ENCODE measurements at regions not wholly inside any gene's neighbourhood (a gene's known extent, or its start where the extent isn't known, plus 50 kb on each side); places are given as distances from the start of the nearest gene placed in this dataset.
"Not testable (repeated sequence)": the region's sequence is repeated elsewhere in the genome, so short reads cannot be mapped to it uniquely, and the experiment has no call there.

DNA sequence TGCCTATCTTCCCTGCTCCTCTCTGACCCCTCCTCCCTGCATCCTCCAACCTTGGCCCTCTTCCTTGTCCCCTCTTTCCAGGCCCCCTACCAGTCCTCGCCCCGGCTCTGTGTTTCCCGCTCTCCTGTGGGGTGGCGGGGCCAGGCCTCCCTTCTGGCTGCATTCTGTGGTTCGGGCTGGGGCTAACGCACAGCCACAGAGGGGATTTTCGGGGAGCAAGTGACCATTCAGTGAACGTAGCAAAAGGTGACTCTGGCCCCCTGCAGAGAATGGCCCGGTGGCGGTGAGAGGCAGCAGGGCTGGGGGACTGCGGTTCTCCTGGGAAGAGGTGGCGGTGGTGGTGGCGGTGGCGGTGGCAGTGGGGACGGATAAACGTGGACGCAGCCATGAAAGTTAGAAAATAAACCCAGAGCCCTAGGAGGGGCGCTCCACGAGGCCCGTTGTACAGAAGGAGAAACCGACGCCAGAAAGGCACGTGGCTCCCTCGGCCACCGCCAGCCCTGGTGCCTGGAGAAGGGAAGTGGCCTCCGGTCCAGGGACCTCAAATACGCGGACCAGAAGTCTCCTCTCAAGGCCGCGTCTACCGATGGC, 269.6 kb downstream of the ADGRD1 start:
- Histone ChIP-seq H3K27me3 (ENCODE audit: insufficient read depth, low read length) (no peaks in the 10 kb centered on the region), H3K4me1 (ENCODE audit: control insufficient read depth, insufficient read depth, low read length, unreplicated experiment) (no peaks in the 10 kb centered on the region), H2AFZ (ENCODE audit: low read length, unreplicated experiment) (no peak overlapping the region), H3K36me3 (ENCODE audit: insufficient read depth, low read length) (no peaks in the 10 kb centered on the region), H3K79me2 (ENCODE audit: control insufficient read depth, insufficient read depth, low read length, unreplicated experiment) (no peaks in the 10 kb centered on the region), H3K27ac (ENCODE audit: low read depth, low read length) (no peak overlapping the region), H3K4me3 (ENCODE audit: low read depth, low read length) (no peak overlapping the region)

DNA sequence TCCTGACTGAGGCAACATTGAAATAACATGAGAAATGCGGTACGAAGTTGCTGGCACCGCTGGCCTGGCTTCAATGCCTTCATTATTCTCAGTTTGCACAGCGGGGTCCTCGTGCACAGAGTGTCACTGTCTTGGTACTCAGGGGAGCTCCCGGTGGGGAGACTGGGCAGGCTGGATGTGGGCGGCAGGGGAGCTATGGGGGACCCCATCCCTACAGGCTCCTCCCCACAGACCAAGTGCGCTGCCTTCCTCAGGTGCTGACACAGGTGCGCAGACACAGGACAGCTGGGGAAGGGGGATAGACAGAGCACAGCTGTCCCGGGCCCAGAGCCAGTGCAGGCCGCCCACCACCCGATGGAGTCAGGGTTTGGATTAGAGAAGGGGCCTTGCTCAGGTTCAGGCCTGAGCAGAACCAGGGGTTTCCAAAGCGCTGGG, 270.1 kb downstream of the ADGRD1 start:
- H2AFZ ChIP-seq (ENCODE audit: low read length, unreplicated experiment), result no peak overlapping the region
- no peaks in the 10 kb centered on the region for H3K27me3 ChIP-seq (ENCODE audit: insufficient read depth, low read length)
- no peaks in the 10 kb centered on the region for H3K4me1 ChIP-seq (ENCODE audit: control insufficient read depth, insufficient read depth, low read length, unreplicated experiment)
- no peak overlapping the region for H3K4me3 ChIP-seq (ENCODE audit: low read depth, low read length)
- H3K36me3 ChIP-seq (ENCODE audit: insufficient read depth, low read length), result no peaks in the 10 kb centered on the region
- H3K27ac ChIP-seq (ENCODE audit: low read depth, low read length), result no peak overlapping the region
- no peaks in the 10 kb centered on the region for H3K79me2 ChIP-seq (ENCODE audit: control insufficient read depth, insufficient read depth, low read length, unreplicated experiment)

DNA sequence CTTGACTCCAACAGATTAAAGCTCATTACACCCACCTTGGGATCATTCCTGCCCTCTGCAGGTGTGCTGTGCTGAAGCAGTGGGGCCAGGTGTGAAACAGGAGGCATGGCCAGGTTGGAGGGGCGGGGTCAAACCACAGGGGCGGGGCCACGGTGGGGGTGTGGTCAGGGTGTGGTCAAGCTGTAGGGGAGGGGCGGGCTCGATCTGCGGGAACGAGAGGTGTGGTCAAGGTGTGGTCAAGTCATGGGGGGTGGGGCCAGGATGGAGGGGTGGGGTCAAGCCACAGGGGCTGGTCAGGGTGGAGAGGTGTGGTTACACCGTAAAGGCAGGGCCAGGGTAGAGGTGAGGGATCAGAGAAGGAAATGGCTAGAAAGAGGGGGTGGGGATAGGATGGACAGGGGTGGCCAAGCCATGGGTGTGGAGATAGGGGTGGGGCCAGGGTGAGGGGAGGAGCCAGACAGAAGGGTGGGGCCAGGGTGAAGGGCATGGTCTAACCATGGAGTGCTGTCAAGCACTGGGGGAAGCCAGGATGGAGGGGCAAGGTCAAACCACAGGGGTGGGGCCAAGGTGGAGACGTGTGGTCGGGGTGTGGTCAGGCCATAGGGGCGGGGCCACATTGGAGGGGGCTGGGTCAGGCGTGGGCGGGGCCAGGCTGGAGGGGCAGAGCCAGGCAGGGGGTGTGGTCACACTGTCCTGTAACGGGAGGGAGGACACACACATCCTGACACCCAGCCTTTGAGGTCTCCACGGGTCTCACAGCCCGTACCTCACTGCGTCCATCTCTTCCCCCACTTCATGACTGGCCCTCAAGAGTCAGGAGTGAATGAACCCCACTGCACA, 270.7 kb downstream of the ADGRD1 start:
- H3K79me2 ChIP-seq (ENCODE audit: control insufficient read depth, insufficient read depth, low read length, unreplicated experiment); H2AFZ ChIP-seq (ENCODE audit: low read length, unreplicated experiment); H3K27me3 ChIP-seq (ENCODE audit: insufficient read depth, low read length); H3K4me1 ChIP-seq (ENCODE audit: control insufficient read depth, insufficient read depth, low read length, unreplicated experiment); H3K36me3 ChIP-seq (ENCODE audit: insufficient read depth, low read length); H3K27ac ChIP-seq (ENCODE audit: low read depth, low read length); H3K4me3 ChIP-seq (ENCODE audit: low read depth, low read length): not testable (repeated sequence)

DNA sequence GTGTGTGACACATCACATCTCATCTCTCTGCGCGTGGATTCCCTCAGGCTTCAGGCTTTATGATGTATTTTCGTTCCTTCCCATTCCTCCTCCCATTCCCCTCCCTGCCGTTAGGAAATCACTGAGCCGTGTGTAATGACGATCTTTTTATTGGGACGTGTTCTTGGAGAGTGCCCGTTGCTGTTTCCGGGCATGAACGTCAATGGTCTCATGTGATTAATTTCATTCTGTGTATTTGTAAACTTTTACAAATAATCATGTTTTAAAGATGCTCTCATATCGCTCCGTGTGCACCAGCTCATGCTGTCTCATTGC, 271.3 kb downstream of the ADGRD1 start:
- H2AFZ ChIP-seq (ENCODE audit: low read length, unreplicated experiment); H3K4me1 ChIP-seq (ENCODE audit: control insufficient read depth, insufficient read depth, low read length, unreplicated experiment); H3K79me2 ChIP-seq (ENCODE audit: control insufficient read depth, insufficient read depth, low read length, unreplicated experiment); H3K4me3 ChIP-seq (ENCODE audit: low read depth, low read length); H3K36me3 ChIP-seq (ENCODE audit: insufficient read depth, low read length); H3K27ac ChIP-seq (ENCODE audit: low read depth, low read length); H3K27me3 ChIP-seq (ENCODE audit: insufficient read depth, low read length): not testable (repeated sequence)

DNA sequence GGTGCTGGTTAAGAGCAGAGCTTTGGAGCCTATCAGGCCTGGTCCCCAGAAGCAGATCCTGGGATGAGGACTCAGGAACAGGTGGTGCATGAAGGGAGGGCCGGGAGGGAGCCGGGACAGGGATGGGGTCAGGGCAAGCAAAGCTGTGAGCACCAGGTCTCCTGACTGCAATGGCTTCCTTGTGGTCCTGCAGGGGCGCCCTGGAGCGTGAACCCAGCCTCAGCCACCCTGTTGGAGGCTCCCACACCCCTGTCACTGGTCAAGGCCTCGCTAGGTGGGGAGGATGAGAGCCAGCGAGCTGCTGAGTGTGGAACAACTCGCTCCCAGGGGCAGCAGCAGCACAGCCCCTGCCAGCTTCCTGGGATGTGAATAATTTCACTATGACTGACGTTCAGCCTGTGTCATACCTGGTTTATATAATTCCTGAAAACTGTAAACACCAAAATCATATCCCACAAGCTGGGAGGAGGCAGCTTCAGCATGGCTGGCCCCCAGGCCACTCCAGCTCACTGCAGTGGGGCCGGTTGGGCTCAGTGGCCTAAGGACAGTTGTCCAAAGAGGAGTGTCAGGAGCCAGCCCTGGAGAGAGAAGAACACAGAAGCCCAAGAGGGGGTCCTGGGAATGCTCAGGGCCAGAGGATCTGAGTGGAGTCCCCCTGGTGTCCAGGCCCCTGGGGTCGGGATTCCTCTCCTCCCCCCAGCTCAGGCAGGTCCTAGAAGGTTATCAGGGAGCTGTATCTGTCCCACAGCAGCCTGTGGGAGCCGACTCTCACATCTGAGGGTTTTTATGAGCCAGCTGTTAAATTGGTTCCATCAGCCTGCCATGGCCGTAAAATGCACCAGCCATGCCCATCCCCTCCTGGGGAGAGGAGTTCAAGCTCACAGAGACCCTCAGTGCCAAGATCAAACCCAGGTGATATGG, 272.9 kb downstream of the ADGRD1 start:
- no peak overlapping the region for H2AFZ ChIP-seq (ENCODE audit: low read length, unreplicated experiment)
- no peaks in the 10 kb centered on the region for H3K36me3 ChIP-seq (ENCODE audit: insufficient read depth, low read length)
- no peaks in the 10 kb centered on the region for H3K4me1 ChIP-seq (ENCODE audit: control insufficient read depth, insufficient read depth, low read length, unreplicated experiment)
- H3K4me3 ChIP-seq (ENCODE audit: low read depth, low read length), result no peak overlapping the region
- H3K27me3 ChIP-seq (ENCODE audit: insufficient read depth, low read length), result no peaks in the 10 kb centered on the region
- no peak overlapping the region for H3K27ac ChIP-seq (ENCODE audit: low read depth, low read length)
- H3K79me2 ChIP-seq (ENCODE audit: control insufficient read depth, insufficient read depth, low read length, unreplicated experiment), result no peaks in the 10 kb centered on the region

DNA sequence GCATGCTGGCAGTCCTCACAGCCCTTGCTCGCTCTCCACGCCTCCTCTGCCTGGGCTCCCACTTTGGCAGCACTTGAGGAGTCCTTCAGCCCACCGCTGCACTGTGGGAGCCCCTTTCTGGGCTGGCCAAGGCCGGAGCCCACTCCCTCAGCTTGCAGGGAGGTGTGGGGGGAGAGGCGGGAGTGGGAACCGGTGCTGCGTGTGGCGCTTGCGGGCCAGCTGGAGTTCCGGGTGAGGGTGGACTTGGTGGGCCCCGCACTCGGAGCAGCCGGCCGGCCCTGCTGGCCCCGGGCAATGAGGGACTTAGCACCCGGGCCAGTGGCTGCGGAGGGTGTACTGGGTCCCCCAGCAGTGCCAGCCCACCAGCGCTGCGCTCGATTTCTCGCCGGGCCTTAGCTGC, 273.9 kb downstream of the ADGRD1 start:
- H3K4me3 ChIP-seq (ENCODE audit: low read depth, low read length); H3K4me1 ChIP-seq (ENCODE audit: control insufficient read depth, insufficient read depth, low read length, unreplicated experiment); H3K36me3 ChIP-seq (ENCODE audit: insufficient read depth, low read length); H2AFZ ChIP-seq (ENCODE audit: low read length, unreplicated experiment); H3K27me3 ChIP-seq (ENCODE audit: insufficient read depth, low read length); H3K27ac ChIP-seq (ENCODE audit: low read depth, low read length); H3K79me2 ChIP-seq (ENCODE audit: control insufficient read depth, insufficient read depth, low read length, unreplicated experiment): not testable (repeated sequence)

DNA sequence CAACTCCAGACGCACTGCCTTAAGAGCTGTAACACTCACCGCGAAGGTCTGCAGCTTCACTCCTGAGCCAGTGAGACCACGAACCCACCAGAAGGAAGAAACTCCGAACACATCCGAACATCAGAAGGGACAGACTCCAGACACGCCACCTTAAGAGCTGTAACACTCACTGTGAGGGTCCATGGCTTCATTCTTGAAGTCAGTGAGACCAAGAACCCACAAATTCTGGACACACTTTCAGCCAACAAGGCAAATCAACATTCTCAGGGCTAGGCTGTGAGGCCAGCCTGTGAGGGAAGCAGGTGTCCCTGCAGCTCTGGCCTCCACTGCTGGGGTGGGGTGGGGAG, 275.3 kb downstream of the ADGRD1 start:
- H2AFZ ChIP-seq (ENCODE audit: low read length, unreplicated experiment); H3K36me3 ChIP-seq (ENCODE audit: insufficient read depth, low read length); H3K27me3 ChIP-seq (ENCODE audit: insufficient read depth, low read length); H3K79me2 ChIP-seq (ENCODE audit: control insufficient read depth, insufficient read depth, low read length, unreplicated experiment); H3K27ac ChIP-seq (ENCODE audit: low read depth, low read length); H3K4me3 ChIP-seq (ENCODE audit: low read depth, low read length); H3K4me1 ChIP-seq (ENCODE audit: control insufficient read depth, insufficient read depth, low read length, unreplicated experiment): not testable (repeated sequence)

DNA sequence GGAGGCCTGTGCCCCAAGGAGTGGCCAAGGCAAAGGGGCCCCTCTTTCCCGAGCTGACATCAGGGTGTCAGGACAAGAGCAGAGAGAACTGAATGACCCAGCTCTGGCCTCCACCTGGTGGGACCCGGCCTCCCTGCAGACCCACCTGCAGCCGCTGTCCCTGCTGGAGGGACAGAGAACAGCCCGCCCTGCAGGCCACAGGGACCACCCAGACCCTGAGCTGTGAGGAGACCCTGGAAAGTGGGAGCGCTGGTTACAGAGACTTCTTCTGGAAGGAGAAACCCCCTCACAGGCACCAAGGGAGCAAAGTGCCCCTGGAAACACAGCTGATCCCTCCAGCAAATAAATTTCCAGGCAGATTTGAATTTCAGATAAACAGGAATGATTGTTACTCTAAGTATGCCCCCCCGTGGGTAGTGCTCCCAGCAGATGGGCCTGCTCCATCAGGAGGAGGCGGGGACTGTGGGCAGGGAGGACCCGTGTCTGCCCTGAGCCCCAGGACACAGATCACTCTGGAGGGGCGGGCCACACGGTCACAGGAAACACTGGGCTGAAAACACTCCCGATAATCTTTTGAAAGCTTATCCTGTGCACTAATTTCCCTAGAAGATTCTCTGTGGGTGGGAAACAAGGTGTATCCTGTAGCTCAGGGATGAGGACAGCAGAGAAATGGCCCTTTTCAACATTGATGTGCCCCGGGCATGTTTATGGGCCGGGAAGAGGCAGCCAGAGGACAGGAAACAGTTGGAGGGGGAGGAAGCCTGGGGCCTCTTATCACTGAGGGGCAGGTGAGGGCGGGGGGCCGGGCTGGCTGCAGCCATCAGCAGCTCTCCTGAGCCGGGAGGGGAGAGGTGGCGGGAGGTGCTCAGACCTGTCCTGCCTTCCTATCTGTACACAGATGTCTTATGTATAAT, 276.0 kb downstream of the ADGRD1 start:
- Histone ChIP-seq H3K27me3 (ENCODE audit: insufficient read depth, low read length) (no peaks in the 10 kb centered on the region), H2AFZ (ENCODE audit: low read length, unreplicated experiment) (no peak overlapping the region), H3K4me1 (ENCODE audit: control insufficient read depth, insufficient read depth, low read length, unreplicated experiment) (no peaks in the 10 kb centered on the region), H3K4me3 (ENCODE audit: low read depth, low read length) (no peak overlapping the region), H3K36me3 (ENCODE audit: insufficient read depth, low read length) (no peaks in the 10 kb centered on the region), H3K79me2 (ENCODE audit: control insufficient read depth, insufficient read depth, low read length, unreplicated experiment) (no peaks in the 10 kb centered on the region), H3K27ac (ENCODE audit: low read depth, low read length) (no peak overlapping the region)

DNA sequence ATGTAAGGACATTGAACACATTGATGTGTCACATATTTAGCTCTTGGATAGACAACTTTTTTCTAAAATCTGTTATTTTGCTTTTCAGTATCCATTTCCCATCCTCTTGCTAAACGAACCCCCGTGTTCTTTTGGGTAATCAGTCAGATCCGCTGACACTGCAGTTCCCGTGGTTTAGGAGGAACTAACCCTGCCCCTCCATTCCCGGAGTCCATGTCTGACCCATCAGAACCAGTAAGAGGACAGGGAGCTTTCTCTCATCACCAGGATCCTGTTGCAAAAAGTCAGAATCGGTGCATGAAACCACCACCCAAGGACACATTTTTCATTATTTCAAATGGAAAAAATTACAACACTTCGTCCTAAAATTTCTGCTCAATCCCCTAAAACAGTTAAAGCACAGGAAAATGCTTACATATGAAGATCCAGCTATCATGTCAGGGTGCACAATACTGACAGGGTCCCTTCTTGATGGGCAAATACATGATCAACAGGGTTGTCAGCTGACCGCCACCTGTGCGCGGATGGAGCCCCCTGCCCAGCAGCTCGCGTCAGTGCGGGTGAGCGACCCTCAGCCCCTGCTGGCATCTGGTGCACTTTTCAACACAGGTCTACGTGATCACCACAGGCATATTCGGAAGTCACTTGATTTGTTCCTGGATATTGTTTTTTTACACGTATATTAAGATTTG, 276.8 kb downstream of the ADGRD1 start:
- no peak overlapping the region for H2AFZ ChIP-seq (ENCODE audit: low read length, unreplicated experiment)
- H3K4me1 ChIP-seq (ENCODE audit: control insufficient read depth, insufficient read depth, low read length, unreplicated experiment), result no peaks in the 10 kb centered on the region
- no peaks in the 10 kb centered on the region for H3K79me2 ChIP-seq (ENCODE audit: control insufficient read depth, insufficient read depth, low read length, unreplicated experiment)
- H3K27me3 ChIP-seq (ENCODE audit: insufficient read depth, low read length), result no peaks in the 10 kb centered on the region
- H3K4me3 ChIP-seq (ENCODE audit: low read depth, low read length), result no peak overlapping the region
- H3K27ac ChIP-seq (ENCODE audit: low read depth, low read length), result no peak overlapping the region
- H3K36me3 ChIP-seq (ENCODE audit: insufficient read depth, low read length), result no peaks in the 10 kb centered on the region

All from ACC112 (cell line).